ENCODE measurements at regions not wholly inside any gene's neighbourhood (a gene's known extent, or its start where the extent isn't known, plus 50 kb on each side); places are given as distances from the start of the nearest gene placed in this dataset.

DNA sequence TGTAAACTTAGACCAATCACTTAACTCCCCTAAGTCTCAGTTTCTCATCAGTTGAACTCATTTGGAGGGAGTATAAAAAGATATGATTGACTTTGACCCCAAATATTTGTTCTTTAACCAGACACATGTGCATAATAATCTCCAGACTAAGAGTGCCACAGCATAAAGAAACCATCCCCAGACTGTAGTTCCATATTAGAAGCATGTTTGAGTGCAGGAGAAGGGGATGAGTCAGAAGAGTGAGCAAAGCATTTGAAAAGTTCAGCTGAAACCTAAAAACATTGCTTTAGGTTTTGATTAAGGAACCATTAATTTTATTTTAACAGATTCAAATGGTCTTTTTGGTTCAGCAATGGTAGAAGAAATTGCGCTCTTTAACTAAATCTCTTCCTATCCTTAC lies 654.8 kb downstream of the UTRN start:
- H3K27ac ChIP-seq (ENCODE audit: low read length) = no peak overlapping the region
- no peak for ATAC-seq
- in situ Hi-C loops (cut with HindIII; ENCODE audit: low pct_unique_long_range_greater_than_20kb, low sequenced_read_pairs) = no loop called here
- CTCF ChIA-PET = no interaction called here
- no peak overlapping the region for H3K4me3 ChIP-seq (ENCODE audit: low read depth in 2 of 2, low read length in 2 of 2)
- H3K9me3 ChIP-seq (ENCODE audit: control insufficient read depth, insufficient read depth, low read depth, low read length) = no peaks in the 10 kb centered on the region
- no peak for TF ChIP-seq SIN3A (IDR thresholded peaks at IDR 0.05; ENCODE audit: borderline replicate concordance, insufficient read depth, low read depth, low read length)
- TF ChIP-seq POLR2AphosphoS5 (IDR thresholded peaks at IDR 0.05; ENCODE audit: low read depth, low read length) = no peak
- no peak for TF ChIP-seq TCF7L2 (IDR thresholded peaks at IDR 0.05; ENCODE audit: low read depth, low read length)
- TF ChIP-seq, protein P1, sequence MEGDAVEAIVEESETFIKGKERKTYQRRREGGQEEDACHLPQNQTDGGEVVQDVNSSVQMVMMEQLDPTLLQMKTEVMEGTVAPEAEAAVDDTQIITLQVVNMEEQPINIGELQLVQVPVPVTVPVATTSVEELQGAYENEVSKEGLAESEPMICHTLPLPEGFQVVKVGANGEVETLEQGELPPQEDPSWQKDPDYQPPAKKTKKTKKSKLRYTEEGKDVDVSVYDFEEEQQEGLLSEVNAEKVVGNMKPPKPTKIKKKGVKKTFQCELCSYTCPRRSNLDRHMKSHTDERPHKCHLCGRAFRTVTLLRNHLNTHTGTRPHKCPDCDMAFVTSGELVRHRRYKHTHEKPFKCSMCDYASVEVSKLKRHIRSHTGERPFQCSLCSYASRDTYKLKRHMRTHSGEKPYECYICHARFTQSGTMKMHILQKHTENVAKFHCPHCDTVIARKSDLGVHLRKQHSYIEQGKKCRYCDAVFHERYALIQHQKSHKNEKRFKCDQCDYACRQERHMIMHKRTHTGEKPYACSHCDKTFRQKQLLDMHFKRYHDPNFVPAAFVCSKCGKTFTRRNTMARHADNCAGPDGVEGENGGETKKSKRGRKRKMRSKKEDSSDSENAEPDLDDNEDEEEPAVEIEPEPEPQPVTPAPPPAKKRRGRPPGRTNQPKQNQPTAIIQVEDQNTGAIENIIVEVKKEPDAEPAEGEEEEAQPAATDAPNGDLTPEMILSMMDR (IDR thresholded peaks at IDR 0.05) = no peak
- TF ChIP-seq, protein P2, sequence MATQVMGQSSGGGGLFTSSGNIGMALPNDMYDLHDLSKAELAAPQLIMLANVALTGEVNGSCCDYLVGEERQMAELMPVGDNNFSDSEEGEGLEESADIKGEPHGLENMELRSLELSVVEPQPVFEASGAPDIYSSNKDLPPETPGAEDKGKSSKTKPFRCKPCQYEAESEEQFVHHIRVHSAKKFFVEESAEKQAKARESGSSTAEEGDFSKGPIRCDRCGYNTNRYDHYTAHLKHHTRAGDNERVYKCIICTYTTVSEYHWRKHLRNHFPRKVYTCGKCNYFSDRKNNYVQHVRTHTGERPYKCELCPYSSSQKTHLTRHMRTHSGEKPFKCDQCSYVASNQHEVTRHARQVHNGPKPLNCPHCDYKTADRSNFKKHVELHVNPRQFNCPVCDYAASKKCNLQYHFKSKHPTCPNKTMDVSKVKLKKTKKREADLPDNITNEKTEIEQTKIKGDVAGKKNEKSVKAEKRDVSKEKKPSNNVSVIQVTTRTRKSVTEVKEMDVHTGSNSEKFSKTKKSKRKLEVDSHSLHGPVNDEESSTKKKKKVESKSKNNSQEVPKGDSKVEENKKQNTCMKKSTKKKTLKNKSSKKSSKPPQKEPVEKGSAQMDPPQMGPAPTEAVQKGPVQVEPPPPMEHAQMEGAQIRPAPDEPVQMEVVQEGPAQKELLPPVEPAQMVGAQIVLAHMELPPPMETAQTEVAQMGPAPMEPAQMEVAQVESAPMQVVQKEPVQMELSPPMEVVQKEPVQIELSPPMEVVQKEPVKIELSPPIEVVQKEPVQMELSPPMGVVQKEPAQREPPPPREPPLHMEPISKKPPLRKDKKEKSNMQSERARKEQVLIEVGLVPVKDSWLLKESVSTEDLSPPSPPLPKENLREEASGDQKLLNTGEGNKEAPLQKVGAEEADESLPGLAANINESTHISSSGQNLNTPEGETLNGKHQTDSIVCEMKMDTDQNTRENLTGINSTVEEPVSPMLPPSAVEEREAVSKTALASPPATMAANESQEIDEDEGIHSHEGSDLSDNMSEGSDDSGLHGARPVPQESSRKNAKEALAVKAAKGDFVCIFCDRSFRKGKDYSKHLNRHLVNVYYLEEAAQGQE (IDR thresholded peaks at IDR 0.05; ENCODE audit: insufficient read depth in 1 of 2, low read depth in 2 of 2, low read length in 1 of 2) = no peak
- no peaks in the 10 kb centered on the region for H3K36me3 ChIP-seq (ENCODE audit: control insufficient read depth, insufficient read depth, low read length)
- DNase-seq (ENCODE audit: low read depth, low spot score) = no peak
- POLR2A ChIA-PET = no interaction called here
- intact Hi-C loops (cut with micrococcal nuclease; ENCODE audit: unreplicated experiment) = no loop called here
- H3K27me3 ChIP-seq (ENCODE audit: control insufficient read depth, insufficient read depth, low read length) = no peaks in the 10 kb centered on the region
- H3K4me1 ChIP-seq (ENCODE audit: control insufficient read depth, insufficient read depth, low read length) = no peaks in the 10 kb centered on the region
- BruUV-seq (replicated peaks) = no TSS peak

DNA sequence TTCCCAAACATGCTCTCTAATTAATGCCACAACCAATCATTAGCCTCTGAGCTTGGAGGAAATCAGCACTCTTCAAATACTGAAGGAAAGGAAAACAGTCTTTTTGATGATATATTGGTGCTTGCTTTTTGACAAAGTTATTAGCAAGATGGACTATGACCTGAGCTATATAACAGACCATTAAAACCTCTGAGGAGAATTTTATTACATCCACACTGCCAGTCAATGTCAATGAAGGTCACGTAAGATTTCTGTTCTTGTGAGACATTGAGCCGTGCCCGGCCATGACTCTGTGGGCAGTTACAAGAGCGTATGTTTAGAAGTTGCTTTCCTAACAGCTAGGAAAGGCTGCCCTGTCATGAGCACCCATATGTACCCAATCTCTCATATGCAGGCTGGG lies 659.0 kb downstream of the UTRN start:
- ChIA-PET CTCF (no interaction called here), POLR2A (no interaction called here)
- intact Hi-C loops (cut with micrococcal nuclease; ENCODE audit: unreplicated experiment) = no loop called here
- TF ChIP-seq, protein P1 (IDR thresholded peaks at IDR 0.05) = no peak
- no peak for TF ChIP-seq TCF7L2 (IDR thresholded peaks at IDR 0.05; ENCODE audit: low read depth, low read length)
- TF ChIP-seq, protein P2 (IDR thresholded peaks at IDR 0.05; ENCODE audit: insufficient read depth in 1 of 2, low read depth in 2 of 2, low read length in 1 of 2) = no peak
- no peak for TF ChIP-seq SIN3A (IDR thresholded peaks at IDR 0.05; ENCODE audit: borderline replicate concordance, insufficient read depth, low read depth, low read length)
- no peak for TF ChIP-seq POLR2AphosphoS5 (IDR thresholded peaks at IDR 0.05; ENCODE audit: low read depth, low read length)
- ATAC-seq = no peak
- Histone ChIP-seq H3K9me3 (ENCODE audit: control insufficient read depth, insufficient read depth, low read depth, low read length) (no peaks in the 10 kb centered on the region), H3K4me3 (ENCODE audit: low read depth in 2 of 2, low read length in 2 of 2) (no peak overlapping the region), H3K27ac (ENCODE audit: low read length) (no peak overlapping the region), H3K4me1 (ENCODE audit: control insufficient read depth, insufficient read depth, low read length) (no peaks in the 10 kb centered on the region), H3K36me3 (ENCODE audit: control insufficient read depth, insufficient read depth, low read length) (no peaks in the 10 kb centered on the region), H3K27me3 (ENCODE audit: control insufficient read depth, insufficient read depth, low read length) (no peaks in the 10 kb centered on the region)
- no TSS peak for BruUV-seq (replicated peaks)
- in situ Hi-C loops (cut with HindIII; ENCODE audit: low pct_unique_long_range_greater_than_20kb, low sequenced_read_pairs) = no loop called here
- no peak for DNase-seq (ENCODE audit: low read depth, low spot score)
